Stimulated activated CD4-positive, alpha-beta T cell treated with anti-CD3 and anti-CD28 coated beads, TNF-alpha, amount 100 ng/mL, for 1 hour (primary cell): ENCODE measurements at regions not wholly inside any gene's neighbourhood (a gene's known extent, or its start where the extent isn't known, plus 50 kb on each side); places are given as distances from the start of the nearest gene placed in this dataset.

Experiments used
- DNase-seq, 3 donors: peaks; one replicate each; pipeline ENCODE4 v3.0.0-alpha.2; 2020; ENCODE audit warnings: low read depth in 3 of 3, low spot score in 1 of 3

GRCh38 chr10:129224065-129224464 is 243.0 kb upstream of the MGMT start:
- no peak for DNase-seq

DNA sequence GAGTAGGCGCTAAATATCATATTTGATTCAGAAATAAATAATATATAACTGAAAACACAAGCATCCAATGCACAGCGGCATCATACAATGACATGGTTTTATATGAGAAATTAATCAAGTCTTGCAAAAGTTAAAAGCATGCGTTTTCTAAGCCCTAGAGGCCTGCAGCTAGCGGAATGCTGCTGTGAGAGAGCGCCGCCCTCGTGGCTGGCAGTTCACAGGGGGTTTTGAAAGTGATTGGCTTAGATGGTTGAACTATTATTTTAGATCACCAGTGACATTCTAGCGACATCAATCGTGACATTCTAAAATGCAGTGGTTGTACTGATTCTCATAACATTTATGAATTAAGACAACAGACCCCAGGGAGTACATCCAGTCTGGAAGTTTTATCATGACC is 235.2 kb upstream of the MGMT start:
- no peak for DNase-seq

- DNase-seq: no peak
These were observed 233.5 kb upstream of the MGMT start for GRCh38 chr10:129233351-129234148.

DNA sequence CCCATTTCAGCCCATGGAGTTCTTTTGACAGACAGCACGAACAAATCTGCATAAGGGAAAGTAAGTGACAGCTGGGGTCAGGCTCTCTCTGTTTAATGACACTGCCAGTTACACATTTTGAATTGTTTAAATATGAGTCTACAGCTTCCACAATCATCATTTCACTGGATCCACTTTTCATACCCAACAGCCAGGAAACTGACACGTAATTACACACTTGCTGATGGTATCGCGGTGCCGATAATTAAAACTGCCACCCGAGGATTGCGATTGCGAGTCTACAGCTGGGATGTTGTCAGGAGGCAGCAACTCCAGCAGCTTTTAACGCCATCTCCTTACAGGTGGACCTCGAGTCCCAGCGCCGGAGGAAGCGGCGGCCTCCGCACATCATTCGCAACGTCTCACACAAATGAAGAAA is 230.8 kb upstream of the MGMT start:
- no peak for DNase-seq

DNA sequence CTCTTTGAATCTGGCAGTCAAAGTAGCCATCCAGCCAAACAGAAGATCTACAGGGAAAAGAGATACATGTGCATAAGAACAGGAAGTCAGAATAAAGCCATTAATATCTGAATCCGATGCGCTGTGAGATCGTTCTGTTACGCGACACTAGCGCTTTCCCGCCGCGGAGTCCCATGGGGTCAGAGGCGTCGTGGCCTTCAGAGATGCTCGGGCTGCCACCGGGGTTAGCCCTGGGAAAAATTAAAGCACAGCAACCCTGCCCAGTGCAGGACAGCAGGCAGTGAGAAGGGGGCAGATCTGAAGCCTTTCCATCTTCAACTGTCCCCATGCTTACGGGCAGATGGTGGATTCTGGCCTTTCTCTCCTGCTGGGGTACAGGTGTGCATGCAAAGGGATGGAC is 225.6 kb upstream of the MGMT start:
- no peak for DNase-seq

DNA sequence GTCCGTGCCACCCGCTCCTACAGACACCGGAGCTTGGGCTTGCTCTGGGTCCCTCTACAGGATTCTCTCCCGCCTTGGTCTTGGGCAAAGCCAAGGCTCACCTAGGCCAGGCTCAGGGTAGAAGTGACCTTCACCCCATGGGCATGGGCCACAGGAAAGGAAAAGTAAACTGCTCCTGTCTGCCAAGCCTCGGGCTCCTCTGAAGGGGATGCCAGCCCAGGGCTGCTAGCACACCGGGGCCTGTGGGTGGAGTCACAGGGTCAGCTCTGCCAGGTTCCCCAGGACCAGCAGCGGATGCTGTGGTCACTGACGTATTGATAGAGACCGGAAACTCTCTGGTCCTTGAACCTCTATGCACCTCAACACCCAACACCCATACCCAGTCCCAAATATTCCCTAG is 222.7 kb upstream of the MGMT start:
- no peak for DNase-seq

GRCh38 chr10:129244757-129245156 is 222.3 kb upstream of the MGMT start:
- DNase-seq: no peak

GRCh38 chr10:129253161-129253864 is 213.7 kb upstream of the MGMT start:
- DNase-seq: no peak

DNA sequence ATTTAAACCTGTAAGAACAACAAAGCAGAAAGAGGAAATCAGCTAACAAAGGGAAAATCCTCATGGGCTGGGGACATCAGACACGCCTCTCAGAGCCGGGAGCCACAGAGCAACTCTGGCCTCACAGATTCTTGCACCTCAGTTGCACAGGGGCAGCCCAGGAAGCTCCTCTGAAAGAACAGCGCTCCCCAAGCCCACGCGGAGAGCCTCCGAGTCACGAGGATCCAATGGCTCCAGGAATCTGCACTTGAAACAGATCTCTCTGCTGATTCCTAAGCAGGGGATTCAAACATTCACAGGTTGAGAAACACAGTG is 213.2 kb upstream of the MGMT start:
- DNase-seq: no peak

DNA sequence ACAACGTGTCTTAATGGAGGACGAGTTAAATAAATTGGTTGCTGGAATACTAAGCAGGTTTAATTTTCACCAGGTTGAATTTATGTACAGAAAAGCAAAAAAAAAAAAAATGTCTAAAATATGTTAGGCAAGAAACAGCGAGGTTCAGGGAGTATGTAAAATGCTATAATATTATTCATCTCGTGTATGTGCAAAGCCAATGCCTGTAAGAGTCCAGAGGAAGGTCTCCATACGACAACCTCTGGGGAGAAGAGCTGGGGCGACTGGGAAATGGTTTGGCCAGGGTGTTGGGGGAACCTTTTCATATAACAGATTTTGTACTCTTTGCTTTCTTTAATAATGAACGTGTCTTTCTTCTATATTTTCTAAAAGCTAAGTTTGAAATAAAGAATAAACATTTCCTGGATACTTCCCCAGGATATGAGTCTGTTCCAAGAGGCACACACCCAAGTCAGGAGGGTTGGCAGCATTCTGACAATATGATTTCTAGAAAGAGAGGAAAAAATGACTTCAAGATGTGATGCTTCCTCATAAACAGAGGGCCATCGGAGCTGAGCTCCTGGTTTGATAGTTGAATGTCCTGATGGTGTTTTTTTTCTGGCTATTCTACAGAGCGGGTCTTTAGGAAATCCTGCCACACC is 208.6 kb upstream of the MGMT start:
- no peak for DNase-seq

DNA sequence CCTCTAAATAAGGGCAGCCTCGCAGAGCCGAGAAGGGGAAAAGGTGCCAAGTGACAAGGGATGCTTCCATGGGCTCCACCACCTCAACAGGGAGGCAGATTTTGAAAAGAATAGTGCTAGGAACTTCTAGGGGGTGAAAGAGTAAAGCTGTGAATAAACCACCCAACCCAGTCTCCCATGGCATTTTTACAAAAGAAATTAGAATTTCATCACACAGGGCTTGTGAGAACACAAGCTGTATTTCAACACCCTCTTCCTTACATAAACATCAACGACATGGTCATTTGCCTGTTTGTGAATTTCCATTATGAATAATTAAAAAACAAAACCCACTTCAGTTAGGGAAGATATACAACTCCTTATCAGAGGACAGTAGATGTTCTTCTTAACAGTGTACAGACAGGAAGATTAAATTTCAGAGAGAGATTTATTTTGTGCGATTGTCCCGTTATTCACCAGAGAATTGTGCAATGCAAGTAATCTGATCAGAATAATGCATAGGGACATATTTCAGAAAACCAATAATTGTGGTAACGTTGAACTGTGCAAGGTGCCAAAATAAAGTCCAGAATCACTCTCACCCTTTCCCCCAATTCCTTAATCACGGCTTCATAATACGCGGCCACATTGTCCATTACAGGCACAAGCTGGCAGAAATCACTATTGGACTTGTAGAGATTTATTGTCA is 207.8 kb upstream of the MGMT start:
- no peak for DNase-seq

GRCh38 chr10:129272176-129272575 is 194.9 kb upstream of the MGMT start:
- no peak for DNase-seq

- DNase-seq: no peak
These were observed 194.0 kb upstream of the MGMT start for GRCh38 chr10:129272866-129273650.

GRCh38 chr10:129273860-129274259 is 193.2 kb upstream of the MGMT start:
- no peak for DNase-seq

DNA sequence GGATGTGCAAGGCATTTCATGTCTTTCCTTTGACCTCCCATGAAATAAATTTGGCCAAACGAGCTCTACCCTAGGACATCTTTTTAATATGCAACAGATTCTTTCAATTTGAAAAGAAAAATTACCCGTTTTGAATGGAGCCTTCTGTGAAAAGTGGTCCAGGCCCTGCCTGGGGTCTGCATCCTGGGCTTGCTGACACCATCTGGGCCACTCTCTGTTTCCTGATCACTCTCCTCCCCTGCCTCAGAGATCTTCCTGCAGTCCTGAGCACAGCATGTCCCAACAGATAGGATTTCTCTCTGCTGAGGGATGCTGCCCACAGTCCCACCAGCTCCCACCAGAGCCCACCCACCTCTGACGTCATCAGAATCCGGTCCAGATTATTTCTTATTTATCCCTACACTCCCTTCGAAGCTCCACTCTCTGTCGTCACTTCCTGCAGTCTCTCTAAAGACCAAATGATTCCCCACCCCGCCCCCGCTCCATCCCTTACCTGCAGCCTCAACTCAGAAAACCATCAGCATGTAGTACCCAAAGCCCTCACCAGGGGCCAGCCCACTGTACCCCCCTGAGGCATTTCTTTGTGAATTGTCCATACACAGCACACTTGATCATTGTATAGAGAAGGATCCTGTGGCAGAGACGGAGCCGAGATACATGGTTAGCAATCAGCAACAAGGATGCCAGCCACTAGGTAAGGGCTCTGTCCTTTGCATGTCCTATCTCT is 192.1 kb upstream of the MGMT start:
- DNase-seq: no peak

GRCh38 chr10:129275886-129276285 is 191.2 kb upstream of the MGMT start:
- no peak for DNase-seq

DNA sequence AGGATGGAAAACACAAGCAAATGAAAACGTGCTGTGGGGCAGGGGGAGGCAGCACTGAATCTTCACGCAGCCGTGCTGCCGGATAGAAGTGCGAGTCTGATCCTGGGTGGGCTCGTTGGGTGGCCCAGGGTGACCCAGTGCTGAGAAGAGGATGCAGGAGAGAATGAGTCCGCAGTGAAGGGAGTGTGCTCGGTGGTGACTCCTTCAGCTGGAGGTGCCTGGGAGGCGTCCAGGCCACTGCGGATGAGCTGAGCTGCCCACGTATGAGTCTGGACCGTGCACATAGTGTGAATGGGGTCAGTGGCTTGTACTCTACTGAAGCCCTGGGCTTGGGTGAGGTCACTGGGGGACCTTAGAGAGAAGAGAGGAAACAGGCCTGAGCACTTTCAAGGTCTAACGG is 190.0 kb upstream of the MGMT start:
- DNase-seq: no peak

DNA sequence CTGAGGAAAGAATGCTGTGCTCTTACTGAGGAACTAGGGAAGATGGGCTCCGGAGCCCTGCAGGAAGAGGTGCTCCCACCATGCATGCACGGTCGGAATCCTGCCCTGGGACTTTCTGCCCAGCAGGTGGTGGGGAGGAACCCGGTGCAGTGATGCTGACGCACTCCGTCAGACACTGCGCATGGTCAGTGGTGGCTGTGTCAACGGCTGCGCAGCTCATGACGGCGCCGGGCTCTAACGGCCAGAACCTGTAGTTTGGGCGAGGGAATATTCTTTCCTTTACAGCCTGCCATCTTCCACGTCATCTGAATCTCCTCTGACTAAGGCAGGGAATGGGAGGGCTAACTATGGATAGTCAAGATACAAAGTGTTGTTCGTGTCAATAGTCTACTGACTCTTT is 189.2 kb upstream of the MGMT start:
- no peak for DNase-seq

DNA sequence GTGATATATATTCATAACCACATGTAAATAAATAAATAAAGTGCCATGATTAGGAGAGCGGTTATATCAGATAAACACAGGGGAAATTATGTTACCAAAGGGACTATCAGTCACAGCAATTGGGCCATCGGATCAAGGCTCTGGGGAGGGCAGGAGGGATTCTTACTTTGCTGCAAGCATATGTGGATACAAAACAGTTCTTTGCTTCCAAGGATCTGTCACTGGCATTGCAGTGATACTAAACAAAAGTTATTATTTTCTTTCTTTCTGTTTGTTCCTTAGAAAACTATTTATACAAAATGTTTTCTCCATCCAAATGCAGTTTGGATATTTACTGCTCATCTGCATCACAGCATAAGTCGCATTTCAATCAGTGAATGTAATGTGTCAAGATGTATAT is 188.4 kb upstream of the MGMT start:
- DNase-seq: no peak

DNA sequence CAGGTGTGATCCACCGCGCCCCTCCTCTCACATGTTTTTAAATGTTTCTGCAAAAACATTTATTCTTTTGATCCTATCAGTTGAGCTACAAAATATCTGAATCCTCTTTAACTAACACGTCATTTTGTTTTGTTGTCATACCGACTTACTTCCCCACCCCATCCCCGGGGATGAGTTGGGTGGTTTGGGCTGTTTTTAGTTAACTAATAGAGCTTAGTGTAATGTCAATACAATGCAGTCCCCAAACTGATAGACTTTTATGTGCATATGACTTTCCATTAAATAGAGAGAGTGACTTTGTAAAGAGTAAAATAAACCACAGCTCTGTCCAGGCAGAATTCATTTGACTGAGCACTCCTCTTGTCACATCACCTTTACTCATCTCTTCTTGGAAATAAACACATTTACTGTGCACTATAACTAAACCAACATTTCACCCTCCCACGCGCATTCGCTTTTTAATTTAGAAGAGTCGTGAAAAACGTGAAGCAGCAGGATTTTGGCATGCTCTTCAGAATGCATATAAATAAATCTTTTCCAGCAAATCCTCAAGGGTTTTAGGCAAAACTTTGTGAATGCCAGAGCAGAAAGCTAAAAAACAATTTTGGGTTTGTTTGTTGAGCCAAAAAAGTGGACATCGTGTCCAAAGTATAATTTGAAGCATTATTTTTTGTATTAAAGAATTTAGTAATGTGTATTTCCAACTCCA is 187.4 kb upstream of the MGMT start:
- DNase-seq: no peak
